Thyroid gland (tissue), 4 donors: ENCODE measurements at regions not wholly inside any gene's neighbourhood (a gene's known extent, or its start where the extent isn't known, plus 50 kb on each side); places are given as distances from the start of the nearest gene placed in this dataset.

Source experiments
- POLR2A ChIP-seq, 2 donors: fragments of 450-650 bp; IDR thresholded peaks; one replicate each; pipeline ENCODE4 v1.6.1; 2017; ENCODE audit warnings: antibody characterized with exemption in 2 of 2, mild to moderate bottlenecking in 2 of 2, moderate library complexity in 1 of 2
- TF ChIP-seq, protein P1 (sequence below), 6 experiments: fragments of 200-600 bp in 3 of 6; fragments of 450-650 bp in 3 of 6; sonication (generic) in 3 of 6; IDR thresholded peaks; one replicate each; pipeline ENCODE4 v1.5.1; 2016 to 2019; ENCODE audit warnings: antibody characterized with exemption in 6 of 6, mild to moderate bottlenecking in 2 of 6, inconsistent platforms in 1 of 6, moderate library complexity in 1 of 6

DNA sequence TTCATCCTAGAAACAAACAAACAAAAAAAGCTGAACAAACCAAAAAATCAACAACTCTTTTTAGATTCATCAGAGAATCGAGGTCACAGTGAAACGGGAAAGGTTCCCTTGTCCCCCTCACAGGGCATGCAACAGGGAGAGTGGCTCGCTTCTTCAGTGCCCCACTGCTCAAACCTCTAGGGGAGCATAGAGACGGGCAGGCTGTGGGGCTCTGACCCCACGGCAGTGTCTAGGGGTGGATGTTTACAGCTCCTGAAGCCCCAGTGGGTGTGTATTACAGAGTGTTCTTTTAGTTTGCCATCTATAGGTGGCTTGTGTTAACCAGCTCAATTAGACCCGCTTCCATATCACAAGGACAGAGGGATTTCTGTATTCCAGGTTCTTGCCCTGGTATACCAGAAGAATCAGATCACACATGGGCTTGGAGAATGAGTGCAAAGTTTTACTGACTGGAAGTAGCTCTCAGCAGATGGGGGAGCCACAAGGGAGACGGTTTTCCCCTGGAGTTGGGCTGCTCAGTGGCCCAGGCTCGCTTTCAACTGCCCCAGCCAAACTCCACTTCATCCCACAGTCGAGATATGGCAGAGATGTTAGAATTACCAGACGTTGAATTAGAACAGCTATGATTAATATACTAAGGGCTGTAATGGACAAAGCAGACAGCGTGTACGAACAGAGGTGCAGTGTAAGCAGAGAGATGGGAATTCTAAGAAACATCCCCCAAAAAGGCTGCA lies 192.6 kb upstream of the CST7 start:
- TF ChIP-seq, protein P1, sequence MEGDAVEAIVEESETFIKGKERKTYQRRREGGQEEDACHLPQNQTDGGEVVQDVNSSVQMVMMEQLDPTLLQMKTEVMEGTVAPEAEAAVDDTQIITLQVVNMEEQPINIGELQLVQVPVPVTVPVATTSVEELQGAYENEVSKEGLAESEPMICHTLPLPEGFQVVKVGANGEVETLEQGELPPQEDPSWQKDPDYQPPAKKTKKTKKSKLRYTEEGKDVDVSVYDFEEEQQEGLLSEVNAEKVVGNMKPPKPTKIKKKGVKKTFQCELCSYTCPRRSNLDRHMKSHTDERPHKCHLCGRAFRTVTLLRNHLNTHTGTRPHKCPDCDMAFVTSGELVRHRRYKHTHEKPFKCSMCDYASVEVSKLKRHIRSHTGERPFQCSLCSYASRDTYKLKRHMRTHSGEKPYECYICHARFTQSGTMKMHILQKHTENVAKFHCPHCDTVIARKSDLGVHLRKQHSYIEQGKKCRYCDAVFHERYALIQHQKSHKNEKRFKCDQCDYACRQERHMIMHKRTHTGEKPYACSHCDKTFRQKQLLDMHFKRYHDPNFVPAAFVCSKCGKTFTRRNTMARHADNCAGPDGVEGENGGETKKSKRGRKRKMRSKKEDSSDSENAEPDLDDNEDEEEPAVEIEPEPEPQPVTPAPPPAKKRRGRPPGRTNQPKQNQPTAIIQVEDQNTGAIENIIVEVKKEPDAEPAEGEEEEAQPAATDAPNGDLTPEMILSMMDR (IDR thresholded peaks at IDR 0.05): no peak
- TF ChIP-seq POLR2A (IDR thresholded peaks at IDR 0.05): no peak
